ENCODE measurements at regions not wholly inside any gene's neighbourhood (a gene's known extent, or its start where the extent isn't known, plus 50 kb on each side); places are given as distances from the start of the nearest gene placed in this dataset.

- Histone ChIP-seq H3K79me2 (ENCODE audit: low read depth) (no peaks in the 10 kb centered on the region), H3K36me3 (ENCODE audit: low read depth) (no peaks in the 10 kb centered on the region), H3K4me2 (no peak overlapping the region), H3K4me3 (no peak overlapping the region), H4K20me1 (ENCODE audit: insufficient read depth) (no peaks in the 10 kb centered on the region), H3K27ac (no peak overlapping the region), H3K9me2 (ENCODE audit: insufficient read depth) (no peaks in the 10 kb centered on the region), H2AFZ (no peak overlapping the region), H3K9me3 (ENCODE audit: insufficient read depth, low read depth) (no peaks in the 10 kb centered on the region), H3F3A (ENCODE audit: insufficient read depth, low read depth) (no peaks in the 10 kb centered on the region), H3K4me1 (replicated peaks; ENCODE audit: insufficient read depth) (no peaks in the 10 kb centered on the region), H3K27me3 (ENCODE audit: insufficient read depth, low read depth) (peaks cover 97% of the 10 kb centered on the region)
- ChIA-PET POLR2A (ENCODE audit: unreplicated experiment) (no interaction called here), CTCF (no interaction called here)
- intact Hi-C loops (cut with micrococcal nuclease; ENCODE audit: unreplicated experiment), result no loop called here
- no TSS peak for BruUV-seq (replicated peaks)
- DNase-seq, result no peak
- TF ChIP-seq CTCF (conservative IDR thresholded peaks at IDR 0.05), result no peak
- no peak for TF ChIP-seq EZH2 (IDR thresholded peaks at IDR 0.05; ENCODE audit: low read depth)
These were observed 184.2 kb upstream of the VASH1 start for GRCh38 chr14:76577090-76577489.

- CTCF ChIA-PET, result no interaction called here
- intact Hi-C loops (cut with micrococcal nuclease; ENCODE audit: unreplicated experiment), result no loop called here
- no TSS peak for BruUV-seq (replicated peaks)
These were observed 183.4 kb upstream of the VASH1 start for GRCh38 chr14:76577837-76578236.

GRCh38 chr14:76580399-76580798, 180.9 kb upstream of the VASH1 start:
- H3F3A ChIP-seq (ENCODE audit: insufficient read depth, low read depth), result no peaks in the 10 kb centered on the region
- no peak overlapping the region for H2AFZ ChIP-seq
- no peak overlapping the region for H3K27ac ChIP-seq
- H3K9me3 ChIP-seq (ENCODE audit: insufficient read depth, low read depth), result no peaks in the 10 kb centered on the region
- TF ChIP-seq EZH2 (IDR thresholded peaks at IDR 0.05; ENCODE audit: low read depth) (no peak), CTCF (conservative IDR thresholded peaks at IDR 0.05) (no peak)
- H3K4me3 ChIP-seq, result no peak overlapping the region
- POLR2A ChIA-PET (ENCODE audit: unreplicated experiment), result interaction anchor here (0.5 kb wide), 1 partner anchor 477 kb away, joined by 3 read pairs; no protein-coding TSS in a partner anchor
- no peaks in the 10 kb centered on the region for H4K20me1 ChIP-seq (ENCODE audit: insufficient read depth)
- DNase-seq, result no peak
- intact Hi-C loops (cut with micrococcal nuclease; ENCODE audit: unreplicated experiment), result no loop called here
- no TSS peak for BruUV-seq (replicated peaks)
- no peak overlapping the region for H3K4me2 ChIP-seq
- no peaks in the 10 kb centered on the region for H3K79me2 ChIP-seq (ENCODE audit: low read depth)
- H3K9me2 ChIP-seq (ENCODE audit: insufficient read depth), result 0 out of 2 replicates have a peak, but pooled peaks cover 3% of the 10 kb centered on the region
- peaks cover 78% of the 10 kb centered on the region for H3K27me3 ChIP-seq (ENCODE audit: insufficient read depth, low read depth)
- H3K36me3 ChIP-seq (ENCODE audit: low read depth), result no peaks in the 10 kb centered on the region
- no peaks in the 10 kb centered on the region for H3K4me1 ChIP-seq (replicated peaks; ENCODE audit: insufficient read depth)
- CTCF ChIA-PET, result no interaction called here

More at GRCh38 chr14:76577837-76578236, 183.4 kb upstream of the VASH1 start:
- no peak for DNase-seq
- H3K27me3 ChIP-seq (ENCODE audit: insufficient read depth, low read depth), result peaks cover 89% of the 10 kb centered on the region
- TF ChIP-seq CTCF (conservative IDR thresholded peaks at IDR 0.05), result no peak
- no peak for TF ChIP-seq EZH2 (IDR thresholded peaks at IDR 0.05; ENCODE audit: low read depth)
- no peaks in the 10 kb centered on the region for H4K20me1 ChIP-seq (ENCODE audit: insufficient read depth)
- no peak overlapping the region for H3K27ac ChIP-seq
- no peaks in the 10 kb centered on the region for H3K4me1 ChIP-seq (replicated peaks; ENCODE audit: insufficient read depth)
- H3K9me2 ChIP-seq (ENCODE audit: insufficient read depth), result no peaks in the 10 kb centered on the region
- H3K4me2 ChIP-seq, result no peak overlapping the region
- H3K36me3 ChIP-seq (ENCODE audit: low read depth), result no peaks in the 10 kb centered on the region
- no peak overlapping the region for H2AFZ ChIP-seq
- no peaks in the 10 kb centered on the region for H3K9me3 ChIP-seq (ENCODE audit: insufficient read depth, low read depth)
- no peaks in the 10 kb centered on the region for H3F3A ChIP-seq (ENCODE audit: insufficient read depth, low read depth)
- POLR2A ChIA-PET (ENCODE audit: unreplicated experiment), result no interaction called here
- H3K79me2 ChIP-seq (ENCODE audit: low read depth), result no peaks in the 10 kb centered on the region
- H3K4me3 ChIP-seq, result no peak overlapping the region

Data from PC-9 (cell line).